Astrocyte (in vitro differentiated cells and primary cell): ENCODE measurements at regions not wholly inside any gene's neighbourhood (a gene's known extent, or its start where the extent isn't known, plus 50 kb on each side); places are given as distances from the start of the nearest gene placed in this dataset.

ENCODE experiments used
- DNase-seq: peaks from one replicate; pipeline ENCODE4 v3.0.0-alpha.2; 2010; ENCODE audit warnings: low read depth
- FAIRE-seq: peaks from 2 replicates; lab custom pipeline; 2011; peaks lifted over from hg19 to GRCh38; lab: Jason Lieb, UNC
- H2AFZ ChIP-seq: 2 replicates; pipeline ENCODE4 v1.6.0; 2012; ENCODE audit warnings: low read depth, low read length, inconsistent platforms
- H3K27ac ChIP-seq: 2 replicates; pipeline ENCODE4 v1.5.1; 2011; ENCODE audit warnings: low read depth, low read length, inconsistent platforms
- H3K27me3 ChIP-seq: 2 replicates; pipeline ENCODE4 v1.6.0; 2011; ENCODE audit warnings: low read length, inconsistent platforms; ENCODE audit not compliant: insufficient read depth
- H3K36me3 ChIP-seq: 2 replicates; pipeline ENCODE4 v1.5.1; 2011; ENCODE audit warnings: low read length, inconsistent platforms; ENCODE audit not compliant: insufficient read depth
- H3K4me1 ChIP-seq: 2 replicates; pipeline ENCODE4 v1.5.1; 2011; ENCODE audit warnings: low read length, inconsistent platforms; ENCODE audit not compliant: insufficient read depth
- H3K4me2 ChIP-seq: 2 replicates; pipeline ENCODE4 v1.6.0; 2012; ENCODE audit warnings: low read length, inconsistent platforms
- H3K4me3 ChIP-seq: 2 replicates; pipeline ENCODE4 v1.5.1; 2011; ENCODE audit warnings: low read depth, mild to moderate bottlenecking, low read length, inconsistent platforms; ENCODE audit not compliant: insufficient read depth
- H3K79me2 ChIP-seq: 2 replicates; pipeline ENCODE4 v1.6.0; 2012; ENCODE audit warnings: mild to moderate bottlenecking, low read length, inconsistent platforms; ENCODE audit not compliant: insufficient read depth
- H3K9ac ChIP-seq: 2 replicates; pipeline ENCODE4 v1.6.0; 2012; ENCODE audit warnings: mild to moderate bottlenecking, low read length, inconsistent platforms
- H3K9me3 ChIP-seq: 2 replicates; pipeline ENCODE4 v1.5.1; 2012; ENCODE audit warnings: low read depth, mild to moderate bottlenecking, low read length, inconsistent platforms; ENCODE audit not compliant: insufficient read depth
- H4K20me1 ChIP-seq: 2 replicates; pipeline ENCODE4 v1.6.0; 2012; ENCODE audit warnings: low read length, inconsistent platforms; ENCODE audit not compliant: insufficient read depth
- H3K27ac Mint-ChIP-seq: one replicate; pipeline ENCODE4 v1.8.0; 2021; ENCODE audit warnings: mild to moderate bottlenecking, mixed read lengths; ENCODE audit not compliant: unreplicated experiment
- H3K27me3 Mint-ChIP-seq: one replicate; pipeline ENCODE4 v1.8.0; 2021; ENCODE audit warnings: low read depth, mixed read lengths; ENCODE audit not compliant: unreplicated experiment
- H3K36me3 Mint-ChIP-seq: one replicate; pipeline ENCODE4 v1.8.0; 2021; ENCODE audit warnings: low read depth, mixed read lengths; ENCODE audit not compliant: unreplicated experiment
- H3K4me1 Mint-ChIP-seq: one replicate; pipeline ENCODE4 v1.8.0; 2021; ENCODE audit warnings: low read depth, mixed read lengths; ENCODE audit not compliant: unreplicated experiment
- H3K4me3 Mint-ChIP-seq: one replicate; pipeline ENCODE4 v1.8.0; 2021; ENCODE audit warnings: mild to moderate bottlenecking, moderate library complexity, mixed read lengths; ENCODE audit not compliant: unreplicated experiment
- H3K9me3 Mint-ChIP-seq: one replicate; pipeline ENCODE4 v1.8.0; 2021; ENCODE audit warnings: mild to moderate bottlenecking, mixed read lengths; ENCODE audit not compliant: unreplicated experiment
- EZH2 ChIP-seq: IDR thresholded peaks from 2 replicates; pipeline ENCODE4 v1.6.1; 2012; ENCODE audit warnings: mild to moderate bottlenecking, low read length, inconsistent platforms; ENCODE audit not compliant: insufficient read depth
- TF ChIP-seq, protein P1 (sequence below): IDR thresholded peaks from 2 replicates; pipeline ENCODE4 v1.5.1; 2011; ENCODE audit warnings: low read depth, mild to moderate bottlenecking, inconsistent platforms, low read length, moderate library complexity; ENCODE audit not compliant: insufficient read depth

- no peak overlapping the region for H3K27ac Mint-ChIP-seq
- H3K4me3 Mint-ChIP-seq: no peak overlapping the region
- Histone ChIP-seq H3K9ac (no peak overlapping the region), H3K79me2 (no peaks in the 10 kb centered on the region), H3K4me1 (no peaks in the 10 kb centered on the region), H3K27ac (no peak overlapping the region), H3K27me3 (no peaks in the 10 kb centered on the region), H3K36me3 (no peaks in the 10 kb centered on the region), H4K20me1 (no peaks in the 10 kb centered on the region), H3K9me3 (no peaks in the 10 kb centered on the region), H3K4me2 (no peak overlapping the region), H3K4me3 (no peak overlapping the region), H2AFZ (no peak overlapping the region)
- no peaks in the 10 kb centered on the region for H3K9me3 Mint-ChIP-seq
- no peak for TF ChIP-seq EZH2
- TF ChIP-seq, protein P1, sequence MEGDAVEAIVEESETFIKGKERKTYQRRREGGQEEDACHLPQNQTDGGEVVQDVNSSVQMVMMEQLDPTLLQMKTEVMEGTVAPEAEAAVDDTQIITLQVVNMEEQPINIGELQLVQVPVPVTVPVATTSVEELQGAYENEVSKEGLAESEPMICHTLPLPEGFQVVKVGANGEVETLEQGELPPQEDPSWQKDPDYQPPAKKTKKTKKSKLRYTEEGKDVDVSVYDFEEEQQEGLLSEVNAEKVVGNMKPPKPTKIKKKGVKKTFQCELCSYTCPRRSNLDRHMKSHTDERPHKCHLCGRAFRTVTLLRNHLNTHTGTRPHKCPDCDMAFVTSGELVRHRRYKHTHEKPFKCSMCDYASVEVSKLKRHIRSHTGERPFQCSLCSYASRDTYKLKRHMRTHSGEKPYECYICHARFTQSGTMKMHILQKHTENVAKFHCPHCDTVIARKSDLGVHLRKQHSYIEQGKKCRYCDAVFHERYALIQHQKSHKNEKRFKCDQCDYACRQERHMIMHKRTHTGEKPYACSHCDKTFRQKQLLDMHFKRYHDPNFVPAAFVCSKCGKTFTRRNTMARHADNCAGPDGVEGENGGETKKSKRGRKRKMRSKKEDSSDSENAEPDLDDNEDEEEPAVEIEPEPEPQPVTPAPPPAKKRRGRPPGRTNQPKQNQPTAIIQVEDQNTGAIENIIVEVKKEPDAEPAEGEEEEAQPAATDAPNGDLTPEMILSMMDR: no peak
- no peak for DNase-seq
- H3K27me3 Mint-ChIP-seq: no peaks in the 10 kb centered on the region
- H3K36me3 Mint-ChIP-seq: no peaks in the 10 kb centered on the region
- no peaks in the 10 kb centered on the region for H3K4me1 Mint-ChIP-seq
- FAIRE-seq: peak; percentile 17
Observed at GRCh38 chrX:129111081-129111798, 412.1 kb downstream of the SMARCA1 start.

- Mint-ChIP-seq H3K4me3 (no peak overlapping the region), H3K4me1 (peaks cover 4% of the 10 kb centered on the region), H3K9me3 (no peaks in the 10 kb centered on the region), H3K27ac (no peak overlapping the region), H3K36me3 (no peaks in the 10 kb centered on the region), H3K27me3 (no peaks in the 10 kb centered on the region)
- DNase-seq (no peak), FAIRE-seq (no peak)
- TF ChIP-seq, protein P1: no peak
- no peak for TF ChIP-seq EZH2
- H3K79me2 ChIP-seq: no peaks in the 10 kb centered on the region
- H3K36me3 ChIP-seq: no peaks in the 10 kb centered on the region
- no peaks in the 10 kb centered on the region for H3K9me3 ChIP-seq
- no peaks in the 10 kb centered on the region for H3K27me3 ChIP-seq
- H3K27ac ChIP-seq: no peak overlapping the region
- no peak overlapping the region for H3K9ac ChIP-seq
- no peaks in the 10 kb centered on the region for H4K20me1 ChIP-seq
- H3K4me2 ChIP-seq: no peak overlapping the region
- no peaks in the 10 kb centered on the region for H3K4me1 ChIP-seq
- no peak overlapping the region for H3K4me3 ChIP-seq
- H2AFZ ChIP-seq: no peak overlapping the region
Observed at GRCh38 chrX:129108936-129109335, 414.4 kb downstream of the SMARCA1 start.

DNA sequence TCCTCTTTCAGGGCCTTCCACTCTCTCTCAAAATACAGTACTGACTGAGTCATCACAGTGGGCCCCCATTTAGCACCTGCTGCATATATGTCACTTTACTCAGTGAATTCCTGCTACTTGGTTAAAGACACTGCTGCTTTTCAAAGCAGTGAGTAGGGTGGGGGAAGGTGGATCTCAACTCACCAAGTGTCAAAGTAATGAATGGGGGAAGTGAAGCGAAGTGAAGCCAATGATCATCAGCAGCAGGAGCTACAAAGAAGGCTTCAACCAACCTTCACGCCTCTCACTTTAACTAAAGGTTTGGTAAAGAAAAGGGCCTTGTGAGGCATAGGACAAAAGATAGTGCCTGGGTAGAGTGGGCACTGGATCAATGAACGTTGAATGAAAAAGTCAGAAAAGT lies 424.1 kb downstream of the SMARCA1 start:
- no peaks in the 10 kb centered on the region for H3K4me1 ChIP-seq
- H4K20me1 ChIP-seq: no peaks in the 10 kb centered on the region
- Mint-ChIP-seq H3K36me3 (no peaks in the 10 kb centered on the region), H3K27me3 (no peaks in the 10 kb centered on the region), H3K4me1 (peaks cover 5% of the 10 kb centered on the region), H3K27ac (no peak overlapping the region), H3K4me3 (no peak overlapping the region), H3K9me3 (no peaks in the 10 kb centered on the region)
- TF ChIP-seq, protein P1: no peak
- TF ChIP-seq EZH2: no peak
- no peak for FAIRE-seq
- no peak overlapping the region for H2AFZ ChIP-seq
- DNase-seq: no peak
- no peaks in the 10 kb centered on the region for H3K79me2 ChIP-seq
- H3K27ac ChIP-seq: no peak overlapping the region
- H3K27me3 ChIP-seq: no peaks in the 10 kb centered on the region
- no peak overlapping the region for H3K4me3 ChIP-seq
- H3K9me3 ChIP-seq: no peaks in the 10 kb centered on the region
- no peaks in the 10 kb centered on the region for H3K36me3 ChIP-seq
- no peak overlapping the region for H3K9ac ChIP-seq
- H3K4me2 ChIP-seq: no peak overlapping the region
